HG03060 (cell line): ENCODE measurements at regions not wholly inside any gene's neighbourhood (a gene's known extent, or its start where the extent isn't known, plus 50 kb on each side); places are given as distances from the start of the nearest gene placed in this dataset.

Source experiments
- ATAC-seq: cut with Tn5 transposase; IDR thresholded peaks from one replicate; pipeline ENCODE4 v1.9.1; 2021; ENCODE audit warnings: low read depth, moderate number of reproducible peaks; ENCODE audit not compliant: unreplicated experiment

GRCh38 chr7:46658281-46658680, 737.2 kb upstream of the IGFBP3 start:
- ATAC-seq = no peak

DNA sequence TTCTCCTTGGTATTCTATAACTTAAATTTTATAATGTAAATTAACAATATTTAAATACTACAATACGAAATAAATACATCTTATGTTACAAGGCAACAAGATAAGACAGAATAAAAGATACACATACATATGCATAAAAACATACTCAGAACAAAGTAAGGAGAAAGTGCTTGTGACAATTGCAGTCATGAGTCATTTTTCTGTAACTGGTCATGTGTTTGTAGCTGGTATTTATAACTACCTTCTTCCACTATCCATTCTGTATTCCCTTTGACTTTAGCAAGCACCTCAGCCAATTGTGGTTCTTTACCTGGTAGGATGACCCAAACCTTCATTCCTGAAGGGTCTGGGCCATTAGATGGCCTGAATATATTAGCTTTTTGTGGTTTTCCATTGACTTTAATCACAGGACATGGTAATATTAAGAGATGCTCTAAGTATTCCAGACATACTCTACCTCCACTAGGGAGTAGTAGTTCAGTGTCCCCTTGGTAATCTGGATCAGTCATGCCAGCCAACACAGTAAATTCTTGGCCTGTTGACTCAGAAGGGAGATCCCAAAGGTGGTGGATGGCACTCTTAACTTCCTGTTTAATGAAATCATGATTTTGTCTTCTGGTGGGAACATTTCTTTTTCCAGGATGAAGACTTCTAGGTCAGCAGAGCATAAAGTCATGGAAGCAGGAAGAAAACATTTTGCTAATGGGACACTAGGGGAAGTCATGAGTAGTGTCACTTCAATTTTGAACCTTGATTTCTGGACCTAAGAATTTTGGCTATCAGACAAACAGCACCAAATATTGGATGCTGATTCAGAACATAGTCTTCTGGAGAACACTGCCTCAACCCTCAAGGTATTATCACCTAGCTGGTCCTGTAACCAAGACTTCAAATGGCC, 733.7 kb upstream of the IGFBP3 start:
- ATAC-seq = no peak

DNA sequence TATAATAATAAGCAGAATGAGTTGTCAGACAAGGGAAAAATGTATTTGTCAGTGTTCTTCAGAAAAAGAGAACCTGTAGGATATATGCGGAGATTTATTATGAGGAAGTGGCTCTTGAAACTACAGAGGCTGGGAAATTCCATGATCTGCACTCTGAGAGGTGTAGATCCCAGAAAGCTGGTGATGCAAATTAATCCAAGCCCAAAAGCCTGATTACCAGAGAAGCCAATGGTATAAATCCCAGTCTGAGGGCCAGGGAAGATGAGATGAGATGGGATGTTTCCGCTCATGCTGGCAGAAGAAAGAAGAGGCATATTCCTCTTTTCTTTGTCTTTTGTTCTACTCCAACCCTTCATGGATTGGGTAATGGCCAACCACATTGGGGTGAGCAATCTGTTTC, 732.8 kb upstream of the IGFBP3 start:
- no peak for ATAC-seq

GRCh38 chr7:46652317-46652716, 731.2 kb upstream of the IGFBP3 start:
- ATAC-seq = no peak

- no peak for ATAC-seq
Measured at GRCh38 chr7:46651561-46652088, 730.6 kb upstream of the IGFBP3 start.

DNA sequence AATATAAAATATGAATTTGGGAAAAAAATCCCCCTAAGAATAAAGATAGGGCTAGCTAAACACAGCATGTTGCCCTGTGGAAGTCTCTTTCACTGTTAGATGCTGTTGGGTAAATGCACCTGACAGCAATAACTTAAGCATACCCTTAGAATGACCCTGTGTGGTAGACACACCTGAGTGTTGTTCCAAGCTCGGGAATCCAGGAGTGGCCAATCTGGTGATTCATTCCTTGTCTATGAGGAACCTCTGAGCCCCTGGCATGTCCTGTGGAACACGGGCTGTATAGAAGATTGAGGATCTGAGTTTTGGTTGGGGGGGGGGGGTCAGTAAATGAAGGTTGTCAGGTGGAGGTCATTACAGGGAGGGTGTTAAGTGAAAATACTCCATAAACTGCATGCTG, 730.0 kb upstream of the IGFBP3 start:
- no peak for ATAC-seq

- no peak for ATAC-seq
Measured at GRCh38 chr7:46649876-46650275, 728.8 kb upstream of the IGFBP3 start.

GRCh38 chr7:46637793-46638735, 717.0 kb upstream of the IGFBP3 start:
- ATAC-seq = no peak

DNA sequence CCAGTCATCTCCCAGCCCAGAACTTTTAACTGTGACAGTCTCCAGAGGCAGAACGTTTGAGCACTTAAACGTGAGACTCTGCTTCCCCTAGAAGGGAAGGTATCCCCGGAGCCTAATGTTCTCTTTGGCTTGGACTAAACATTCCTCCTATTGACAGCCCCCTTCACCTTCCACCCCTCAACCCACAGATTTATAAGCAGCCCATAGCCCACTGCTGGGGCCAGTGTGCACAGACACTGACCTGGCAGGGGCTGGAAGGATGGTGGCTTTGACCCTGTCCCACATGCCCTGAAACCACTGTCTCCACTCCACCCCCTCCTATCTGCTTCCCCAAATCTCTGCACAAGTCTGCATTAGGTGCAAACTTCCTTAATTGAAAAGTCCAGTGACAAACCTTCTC, 715.0 kb upstream of the IGFBP3 start:
- no peak for ATAC-seq

DNA sequence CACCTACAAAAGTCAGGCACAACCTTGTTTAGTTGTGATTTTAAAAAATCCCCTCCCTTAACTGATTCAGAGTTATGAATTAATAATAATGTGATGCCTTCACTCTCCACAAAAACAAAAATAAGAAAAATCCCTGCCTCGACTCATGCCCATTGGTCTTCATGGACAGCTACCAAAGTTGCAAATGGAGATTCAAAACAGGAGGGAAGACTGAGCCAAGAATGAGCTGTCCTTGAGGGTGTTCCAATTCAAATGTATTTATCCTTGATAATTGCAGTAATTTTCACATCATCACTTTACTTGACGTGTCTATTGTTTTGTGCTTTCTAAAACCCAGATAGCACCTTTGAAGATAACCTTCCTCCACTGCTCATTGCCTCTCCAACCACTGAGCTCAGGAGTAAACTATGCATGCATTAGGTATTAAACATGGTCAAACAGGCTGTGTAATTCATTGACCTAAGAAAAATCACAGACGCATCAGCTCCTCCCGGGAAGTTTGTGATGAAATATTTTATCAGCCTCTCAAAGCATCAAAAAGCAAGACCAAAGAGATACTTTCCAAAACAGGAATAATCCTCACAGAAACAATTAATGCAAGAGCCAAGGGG, 712.7 kb upstream of the IGFBP3 start:
- no peak for ATAC-seq

DNA sequence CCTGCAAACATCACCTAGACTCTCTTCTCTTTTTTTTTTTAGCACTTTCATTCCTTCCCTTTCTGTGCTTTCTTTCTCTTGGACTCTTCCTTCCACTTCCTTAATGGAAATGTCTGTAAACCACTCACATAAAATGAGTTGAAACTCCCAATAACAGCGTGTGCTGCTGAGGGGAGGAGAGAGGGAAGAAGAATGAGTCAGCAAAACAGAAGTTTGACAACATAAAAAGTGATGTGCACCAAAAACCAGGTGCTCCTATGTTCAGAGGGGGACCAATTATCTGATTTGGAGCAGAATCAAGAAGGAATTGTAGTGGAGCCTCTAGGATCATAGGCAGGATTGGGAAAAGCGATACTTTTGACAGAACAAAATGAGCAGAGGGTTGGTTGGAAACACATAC, 712.1 kb upstream of the IGFBP3 start:
- no peak for ATAC-seq

DNA sequence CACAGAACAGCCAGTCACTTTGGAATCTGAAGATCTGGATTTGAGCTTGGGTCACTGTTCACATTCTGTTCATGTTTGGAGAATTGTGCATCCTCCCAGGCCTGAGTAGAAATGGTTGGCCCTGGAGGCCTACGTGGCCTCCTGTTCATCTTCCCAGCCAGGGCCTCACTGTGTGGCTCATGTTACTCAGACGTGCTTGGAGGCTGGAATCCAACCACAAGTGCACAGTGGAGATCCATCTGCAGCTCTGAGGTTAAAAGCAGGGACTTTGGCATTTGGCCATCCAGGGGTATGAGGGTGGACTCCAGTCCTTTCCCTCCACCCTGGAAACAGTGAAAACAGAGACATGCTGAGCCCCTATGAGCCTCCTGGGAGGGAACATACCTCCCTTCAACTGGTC, 709.0 kb upstream of the IGFBP3 start:
- ATAC-seq = no peak

DNA sequence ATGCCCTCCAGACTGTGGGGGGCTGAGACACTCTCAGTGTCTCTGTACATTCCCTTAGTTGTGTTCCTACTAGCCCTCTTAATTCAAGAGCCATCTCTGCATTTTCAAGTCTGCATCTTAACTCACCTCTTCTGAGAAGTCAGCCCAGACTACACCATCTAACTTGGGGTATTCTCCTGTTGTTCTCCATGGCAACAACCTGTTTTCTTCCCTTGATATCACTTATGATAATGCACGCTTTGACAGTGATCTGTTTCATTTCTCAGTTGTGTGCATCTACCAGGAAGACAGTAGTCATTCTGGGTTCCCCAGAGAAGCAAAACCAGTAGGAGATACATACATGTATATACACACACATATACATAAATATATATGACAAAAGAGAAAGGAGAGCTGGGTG, 707.3 kb upstream of the IGFBP3 start:
- ATAC-seq = no peak

- ATAC-seq = no peak
Measured at GRCh38 chr7:46626691-46627310, 705.7 kb upstream of the IGFBP3 start.

DNA sequence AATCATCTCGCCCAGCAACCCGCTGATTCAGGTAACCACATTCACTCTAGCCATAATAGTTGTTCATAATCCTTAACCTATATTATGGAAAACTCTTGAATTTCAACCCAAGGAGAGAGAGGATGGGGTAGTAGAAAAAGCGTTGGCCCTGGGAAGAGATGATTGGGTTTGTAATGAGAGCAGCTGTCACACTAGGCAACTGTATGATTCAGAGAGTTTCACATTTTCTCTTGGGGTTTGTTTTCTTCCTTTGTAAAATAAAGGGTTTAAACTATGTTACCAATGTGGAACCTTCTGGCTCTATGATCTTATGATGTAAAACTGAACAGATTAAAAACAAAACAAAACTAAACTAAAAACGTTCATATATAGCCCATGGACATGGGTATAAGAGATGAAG, 705.2 kb upstream of the IGFBP3 start:
- no peak for ATAC-seq

DNA sequence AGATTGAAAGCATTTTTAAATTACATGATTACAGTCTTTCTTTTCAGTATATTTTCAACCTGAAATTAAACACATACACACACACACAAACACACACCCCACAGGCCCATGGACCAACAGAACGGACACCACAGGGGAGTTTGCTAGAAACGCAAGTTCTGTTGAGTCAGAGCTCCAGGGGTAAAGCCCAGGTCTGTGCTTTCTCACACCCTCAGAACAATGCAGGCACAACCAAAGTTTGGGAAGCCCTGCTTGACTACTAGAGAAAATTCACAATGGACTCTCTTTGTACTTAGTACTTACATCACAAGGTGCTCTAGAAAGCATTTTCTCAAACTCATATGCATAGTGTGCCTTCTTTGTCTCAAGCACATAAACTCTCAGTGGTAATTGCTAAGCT, 704.0 kb upstream of the IGFBP3 start:
- no peak for ATAC-seq

DNA sequence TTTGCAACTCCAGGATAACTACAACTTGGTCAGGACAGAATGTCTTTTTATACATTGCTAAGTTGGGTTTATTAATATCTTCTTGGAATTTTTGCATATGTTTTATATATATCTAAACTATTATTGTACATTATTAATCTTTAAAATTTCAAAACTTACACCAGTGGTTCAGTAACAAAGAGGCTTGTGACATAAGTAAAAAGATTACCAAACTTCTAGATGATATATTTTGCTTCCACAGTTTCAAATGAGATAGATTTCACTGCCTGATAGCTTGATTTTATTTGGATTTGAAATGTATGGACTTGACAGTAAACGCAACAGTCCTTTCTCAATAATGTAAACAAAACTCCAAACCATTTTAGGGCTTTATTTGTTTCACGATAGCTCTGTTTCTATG, 701.2 kb upstream of the IGFBP3 start:
- no peak for ATAC-seq

GRCh38 chr7:46619723-46620310, 698.7 kb upstream of the IGFBP3 start:
- ATAC-seq = no peak

DNA sequence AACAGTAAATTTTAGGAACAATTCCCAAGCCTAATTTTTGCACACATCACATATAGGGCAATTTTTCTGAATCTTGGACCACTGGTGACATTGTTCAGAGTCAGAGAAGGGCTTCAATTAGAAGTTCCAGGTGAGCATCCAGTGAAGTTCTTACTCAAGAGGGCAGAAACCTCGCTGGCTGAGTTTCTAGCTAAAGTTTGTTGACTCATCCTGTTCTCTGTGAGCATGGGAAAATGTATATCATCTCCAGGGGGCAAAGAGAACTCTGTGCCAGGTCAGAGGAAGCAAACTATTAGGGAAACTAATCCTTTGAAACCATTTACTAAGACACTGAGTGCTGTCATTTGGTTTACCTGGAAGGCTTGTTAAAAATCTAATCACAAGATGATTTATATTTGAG, 695.6 kb upstream of the IGFBP3 start:
- no peak for ATAC-seq

GRCh38 chr7:46613551-46613950, 692.5 kb upstream of the IGFBP3 start:
- ATAC-seq = no peak
